Osteocyte (in vitro differentiated cells): ENCODE measurements at regions not wholly inside any gene's neighbourhood (a gene's known extent, or its start where the extent isn't known, plus 50 kb on each side); places are given as distances from the start of the nearest gene placed in this dataset.
"Not testable (repeated sequence)": the region's sequence is repeated elsewhere in the genome, so short reads cannot be mapped to it uniquely, and the experiment has no call there.

Source experiments
- DNase-seq: peaks from one replicate; pipeline ENCODE4 v3.0.0; 2021; ENCODE audit warnings: mixed read lengths; ENCODE audit not compliant: unreplicated experiment; ENCODE audit errors: extremely low spot score
- H3K27ac Mint-ChIP-seq: one replicate; pipeline ENCODE4 v1.8.0; 2021; ENCODE audit warnings: mild to moderate bottlenecking, mixed read lengths; ENCODE audit not compliant: unreplicated experiment
- H3K27me3 Mint-ChIP-seq: one replicate; pipeline ENCODE4 v1.8.0; 2021; ENCODE audit warnings: mixed read lengths; ENCODE audit not compliant: unreplicated experiment
- H3K36me3 Mint-ChIP-seq: one replicate; pipeline ENCODE4 v1.8.0; 2021; ENCODE audit warnings: mixed read lengths; ENCODE audit not compliant: unreplicated experiment
- H3K4me1 Mint-ChIP-seq: one replicate; pipeline ENCODE4 v1.8.0; 2021; ENCODE audit warnings: mixed read lengths; ENCODE audit not compliant: unreplicated experiment
- H3K4me3 Mint-ChIP-seq: one replicate; pipeline ENCODE4 v1.8.0; 2021; ENCODE audit warnings: mild to moderate bottlenecking, moderate library complexity, mixed read lengths; ENCODE audit not compliant: unreplicated experiment
- H3K9me3 Mint-ChIP-seq: one replicate; pipeline ENCODE4 v1.8.0; 2021; ENCODE audit warnings: mixed read lengths; ENCODE audit not compliant: unreplicated experiment
- TF ChIP-seq, protein P1 (sequence below): fragments of 200-600 bp; sonication (generic); IDR thresholded peaks from 2 replicates; pipeline ENCODE4 v1.5.0; 2021; ENCODE audit warnings: antibody characterized with exemption, mild to moderate bottlenecking, moderate library complexity

- Mint-ChIP-seq H3K36me3 (no peaks in the 10 kb centered on the region), H3K9me3 (no peaks in the 10 kb centered on the region), H3K4me1 (no peaks in the 10 kb centered on the region), H3K4me3 (no peak overlapping the region), H3K27ac (no peak overlapping the region), H3K27me3 (peaks cover 41% of the 10 kb centered on the region)
- DNase-seq, result no peak
- TF ChIP-seq, protein P1, sequence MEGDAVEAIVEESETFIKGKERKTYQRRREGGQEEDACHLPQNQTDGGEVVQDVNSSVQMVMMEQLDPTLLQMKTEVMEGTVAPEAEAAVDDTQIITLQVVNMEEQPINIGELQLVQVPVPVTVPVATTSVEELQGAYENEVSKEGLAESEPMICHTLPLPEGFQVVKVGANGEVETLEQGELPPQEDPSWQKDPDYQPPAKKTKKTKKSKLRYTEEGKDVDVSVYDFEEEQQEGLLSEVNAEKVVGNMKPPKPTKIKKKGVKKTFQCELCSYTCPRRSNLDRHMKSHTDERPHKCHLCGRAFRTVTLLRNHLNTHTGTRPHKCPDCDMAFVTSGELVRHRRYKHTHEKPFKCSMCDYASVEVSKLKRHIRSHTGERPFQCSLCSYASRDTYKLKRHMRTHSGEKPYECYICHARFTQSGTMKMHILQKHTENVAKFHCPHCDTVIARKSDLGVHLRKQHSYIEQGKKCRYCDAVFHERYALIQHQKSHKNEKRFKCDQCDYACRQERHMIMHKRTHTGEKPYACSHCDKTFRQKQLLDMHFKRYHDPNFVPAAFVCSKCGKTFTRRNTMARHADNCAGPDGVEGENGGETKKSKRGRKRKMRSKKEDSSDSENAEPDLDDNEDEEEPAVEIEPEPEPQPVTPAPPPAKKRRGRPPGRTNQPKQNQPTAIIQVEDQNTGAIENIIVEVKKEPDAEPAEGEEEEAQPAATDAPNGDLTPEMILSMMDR, result no peak
Measured at GRCh38 chr7:65609131-65609530, 235.5 kb downstream of the ZNF92 start.

- not testable (repeated sequence) for DNase-seq, H3K4me1 Mint-ChIP-seq, H3K4me3 Mint-ChIP-seq, H3K9me3 Mint-ChIP-seq, H3K36me3 Mint-ChIP-seq, H3K27ac Mint-ChIP-seq
- peaks cover 43% of the 10 kb centered on the region for H3K27me3 Mint-ChIP-seq
Measured at GRCh38 chr7:65613644-65614289, 240.1 kb downstream of the ZNF92 start.

DNA sequence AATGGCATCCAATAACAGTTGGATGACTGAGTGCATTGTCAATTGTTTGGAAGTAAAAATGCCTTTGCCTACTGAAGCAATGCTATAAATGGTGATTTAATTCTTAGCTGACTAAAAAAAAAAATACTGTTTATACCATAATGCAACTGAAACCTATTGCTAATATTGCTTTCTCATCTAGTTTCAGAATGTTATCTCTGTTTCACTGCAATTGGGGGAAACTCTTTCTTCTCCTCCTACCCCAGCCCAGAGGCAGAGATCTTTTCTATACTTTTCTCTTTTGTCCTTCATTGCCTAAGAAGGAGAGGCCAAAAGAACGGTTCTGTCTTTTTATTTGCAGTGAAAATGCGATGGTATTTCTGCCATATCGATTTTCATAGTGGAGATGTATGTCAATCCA, 242.5 kb downstream of the ZNF92 start:
- DNase-seq, H3K27ac Mint-ChIP-seq, H3K36me3 Mint-ChIP-seq, H3K4me1 Mint-ChIP-seq, H3K9me3 Mint-ChIP-seq, H3K4me3 Mint-ChIP-seq: not testable (repeated sequence)
- H3K27me3 Mint-ChIP-seq, result peaks cover 37% of the 10 kb centered on the region

GRCh38 chr7:65620216-65620615, 246.6 kb downstream of the ZNF92 start:
- H3K9me3 Mint-ChIP-seq, DNase-seq, H3K4me1 Mint-ChIP-seq, H3K4me3 Mint-ChIP-seq, H3K27ac Mint-ChIP-seq, H3K36me3 Mint-ChIP-seq: not testable (repeated sequence)
- peaks cover 30% of the 10 kb centered on the region for H3K27me3 Mint-ChIP-seq

- H3K9me3 Mint-ChIP-seq, H3K27ac Mint-ChIP-seq, H3K4me3 Mint-ChIP-seq, H3K36me3 Mint-ChIP-seq, DNase-seq, H3K4me1 Mint-ChIP-seq: not testable (repeated sequence)
- peaks cover 35% of the 10 kb centered on the region for H3K27me3 Mint-ChIP-seq
- TF ChIP-seq, protein P1, result peak; percentile 66
Measured at GRCh38 chr7:65621580-65622201, 248.0 kb downstream of the ZNF92 start.

GRCh38 chr7:65631236-65631635, 241.6 kb upstream of the VKORC1L1 start:
- not testable (repeated sequence) for DNase-seq, H3K36me3 Mint-ChIP-seq, H3K4me3 Mint-ChIP-seq, H3K27ac Mint-ChIP-seq, H3K9me3 Mint-ChIP-seq, H3K27me3 Mint-ChIP-seq, H3K4me1 Mint-ChIP-seq

DNA sequence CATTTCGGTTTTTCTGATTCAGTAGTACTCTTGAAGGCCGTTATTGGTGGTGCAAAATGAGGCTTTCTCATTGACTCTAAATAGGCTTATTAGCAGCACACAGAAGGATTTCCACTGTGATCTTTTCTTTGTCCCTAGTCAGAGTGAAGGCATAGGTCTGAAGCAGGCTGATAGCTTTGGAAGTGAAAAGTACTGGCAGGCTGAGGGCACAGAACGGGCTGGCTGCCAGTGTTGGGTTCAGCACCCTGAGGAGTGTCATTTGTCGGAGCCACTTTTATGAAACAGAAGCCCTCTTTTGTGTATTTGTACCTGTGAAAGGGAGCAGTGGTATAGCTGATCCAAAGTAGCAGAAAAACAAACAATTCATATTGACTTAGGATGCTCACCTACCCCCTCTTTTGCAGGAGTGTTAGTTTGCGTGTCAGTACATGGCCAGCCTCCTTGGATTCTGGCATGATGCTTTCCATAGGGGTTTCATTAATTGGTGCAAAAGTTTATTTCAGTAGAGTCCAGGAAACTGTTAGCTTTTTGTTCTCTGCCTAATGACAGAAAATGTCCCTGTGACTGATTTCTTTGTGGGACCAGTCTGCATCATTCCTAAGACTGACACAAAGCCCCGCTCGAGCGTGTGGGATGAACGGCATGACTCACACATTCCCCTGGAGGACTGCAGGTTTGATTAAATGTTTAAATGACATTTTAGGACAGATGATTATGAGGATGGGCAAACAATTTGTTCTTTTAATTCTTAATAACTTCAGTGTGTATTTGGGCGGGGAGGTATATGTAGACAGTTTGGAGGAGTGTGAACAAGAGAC, 239.1 kb upstream of the VKORC1L1 start:
- not testable (repeated sequence) for H3K36me3 Mint-ChIP-seq, H3K4me3 Mint-ChIP-seq, H3K9me3 Mint-ChIP-seq, DNase-seq, H3K4me1 Mint-ChIP-seq, H3K27ac Mint-ChIP-seq, H3K27me3 Mint-ChIP-seq

GRCh38 chr7:65638918-65639317, 234.0 kb upstream of the VKORC1L1 start:
- not testable (repeated sequence) for H3K4me1 Mint-ChIP-seq, H3K27me3 Mint-ChIP-seq, DNase-seq, H3K36me3 Mint-ChIP-seq, H3K9me3 Mint-ChIP-seq, H3K27ac Mint-ChIP-seq, H3K4me3 Mint-ChIP-seq

DNA sequence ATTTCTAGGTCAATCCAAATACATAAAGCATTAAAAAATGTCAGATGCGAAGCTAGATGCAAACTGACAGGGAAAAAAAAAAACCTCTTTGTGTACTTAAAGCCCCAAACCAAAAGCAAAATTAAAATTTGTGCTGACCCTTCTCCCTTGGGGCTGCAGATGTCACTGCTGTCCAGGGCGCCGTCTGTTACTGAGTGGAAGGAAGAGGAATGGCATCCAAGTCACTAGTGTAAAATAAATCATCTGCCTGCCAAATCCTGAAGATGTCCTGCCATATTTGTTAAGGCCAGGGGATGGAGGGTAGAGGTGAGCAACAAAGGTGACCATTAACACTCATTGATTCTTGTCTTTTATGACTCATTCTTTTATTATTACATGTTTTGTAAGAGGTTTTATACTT, 233.2 kb upstream of the VKORC1L1 start:
- H3K4me3 Mint-ChIP-seq, DNase-seq, H3K4me1 Mint-ChIP-seq, H3K27ac Mint-ChIP-seq, H3K36me3 Mint-ChIP-seq, H3K9me3 Mint-ChIP-seq, H3K27me3 Mint-ChIP-seq: not testable (repeated sequence)

- not testable (repeated sequence) for H3K9me3 Mint-ChIP-seq, H3K27me3 Mint-ChIP-seq, H3K36me3 Mint-ChIP-seq, H3K4me1 Mint-ChIP-seq, H3K27ac Mint-ChIP-seq, H3K4me3 Mint-ChIP-seq, DNase-seq
Measured at GRCh38 chr7:65643498-65643897, 229.4 kb upstream of the VKORC1L1 start.
